ENCODE measurements at regions not wholly inside any gene's neighbourhood (a gene's known extent, or its start where the extent isn't known, plus 50 kb on each side); places are given as distances from the start of the nearest gene placed in this dataset.

GRCh38 chr3:73255609-73256029, 194.2 kb downstream of the EBLN2 start:
- TF ChIP-seq CTCF (IDR thresholded peaks at IDR 0.05) (no peak), POLR2A (IDR thresholded peaks at IDR 0.05) (no peak)

Measured in uterus (tissue), 2 donors.